ENCODE measurements at regions not wholly inside any gene's neighbourhood (a gene's known extent, or its start where the extent isn't known, plus 50 kb on each side); places are given as distances from the start of the nearest gene placed in this dataset.
"Not testable (repeated sequence)": the region's sequence is repeated elsewhere in the genome, so short reads cannot be mapped to it uniquely, and the experiment has no call there.

DNA sequence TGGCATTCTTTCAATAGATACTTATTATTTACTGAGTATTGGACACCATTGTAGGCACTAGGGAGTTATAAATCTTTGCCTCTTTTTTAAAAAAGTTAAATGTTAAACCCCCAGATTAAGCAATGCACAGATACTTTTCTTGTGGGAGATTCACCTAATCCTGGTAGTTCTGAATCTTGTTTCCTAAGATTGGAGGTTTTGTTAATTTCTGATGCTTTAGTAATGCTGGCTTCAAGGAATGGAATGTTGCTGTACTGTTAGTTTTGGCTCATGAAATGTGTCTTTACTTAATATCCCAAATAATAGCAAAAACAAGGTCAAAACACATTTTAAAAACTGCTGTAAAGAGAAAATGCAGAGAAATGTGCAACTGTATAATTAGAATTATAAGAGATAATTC is 200.8 kb downstream of the CCDC74A start:
- TF ChIP-seq CTCF (IDR thresholded peaks at IDR 0.05); POLR2AphosphoS5 (IDR thresholded peaks at IDR 0.05; ENCODE audit: insufficient read depth in 1 of 2, low read depth in 1 of 2); POLR2A (IDR thresholded peaks at IDR 0.05): not testable (repeated sequence)
